Breast epithelium (tissue), 3 donors: ENCODE measurements at regions not wholly inside any gene's neighbourhood (a gene's known extent, or its start where the extent isn't known, plus 50 kb on each side); places are given as distances from the start of the nearest gene placed in this dataset.

Source experiments
- CTCF ChIP-seq, 3 donors: fragments of 450-650 bp; IDR thresholded peaks; one replicate each; pipeline ENCODE4 v1.5.1; 2016 to 2017; ENCODE audit warnings: antibody characterized with exemption in 3 of 3, mild to moderate bottlenecking in 3 of 3, moderate library complexity in 3 of 3
- POLR2A ChIP-seq: fragments of 450-650 bp; IDR thresholded peaks from one replicate; pipeline ENCODE4 v1.6.1; 2016; ENCODE audit warnings: antibody characterized with exemption, mild to moderate bottlenecking, moderate library complexity
- POLR2AphosphoS5 ChIP-seq, 3 donors: sonication (generic); formaldehyde crosslinking; IDR thresholded peaks; one replicate each; pipeline ENCODE4 v1.6.1; 2017; ENCODE audit warnings: antibody characterized with exemption in 3 of 3

- TF ChIP-seq CTCF (IDR thresholded peaks at IDR 0.05) (no peak), POLR2AphosphoS5 (IDR thresholded peaks at IDR 0.05) (no peak), POLR2A (no peak)
Measured at GRCh38 chr6:50555982-50556381, 157.3 kb upstream of the TFAP2D start.
